Common myeloid progenitor, CD34-positive (primary cell): ENCODE measurements at regions not wholly inside any gene's neighbourhood (a gene's known extent, or its start where the extent isn't known, plus 50 kb on each side); places are given as distances from the start of the nearest gene placed in this dataset.
"Not testable (repeated sequence)": the region's sequence is repeated elsewhere in the genome, so short reads cannot be mapped to it uniquely, and the experiment has no call there.

Source experiments
- CTCF ChIA-PET: fragments of 350-600 bp; sonication (Branson Sonifier 250); formaldehyde crosslinking; loops from one replicate; lab custom pipeline; 2021; ENCODE audit warnings: antibody characterized with exemption; lab: Charles Lee
- POLR2A ChIA-PET: fragments of 350-600 bp; sonication (Branson Sonifier 250); formaldehyde crosslinking; loops from one replicate; lab custom pipeline; 2021; ENCODE audit warnings: antibody characterized with exemption; lab: Charles Lee
- DNase-seq, 3 donors: peaks; one replicate each; pipeline versions ENCODE4 v3.0.0 to v3.0.0-alpha.2; 2013
- H3K27ac ChIP-seq, 2 experiments: 1 replicate in 1 of 2; 2 replicates in 1 of 2; pipeline ENCODE4 v1.7.0; 2013; ENCODE audit warnings: inconsistent platforms in 2 of 2, low read length in 2 of 2, mild to moderate bottlenecking in 2 of 2, low read depth in 1 of 2, moderate library complexity in 1 of 2; ENCODE audit not compliant: severe bottlenecking in 2 of 2, insufficient read depth in 1 of 2, poor library complexity in 1 of 2
- H3K27me3 ChIP-seq, 5 experiments: replicated peaks in 2 of 5; 1 replicate in 3 of 5; 2 replicates in 2 of 5; pipeline versions ENCODE4 v1.6.1 to v1.7.0; 2013; ENCODE audit warnings: low read length in 4 of 5, mild to moderate bottlenecking in 2 of 5, moderate library complexity in 2 of 5, inconsistent platforms in 1 of 5; ENCODE audit not compliant: insufficient read depth in 5 of 5, control insufficient read depth in 4 of 5
- H3K36me3 ChIP-seq, 4 experiments: 1 replicate in 2 of 4; 2 replicates in 2 of 4; pipeline versions ENCODE4 v1.6.1 to v1.7.0; 2013; ENCODE audit warnings: low read length in 3 of 4, control low read depth in 1 of 4, mild to moderate bottlenecking in 1 of 4; ENCODE audit not compliant: control insufficient read depth in 4 of 4, insufficient read depth in 4 of 4
- H3K4me1 ChIP-seq, 4 experiments: 1 replicate in 3 of 4; 2 replicates in 1 of 4; pipeline versions ENCODE4 v1.6.1 to v1.7.1; 2013; ENCODE audit warnings: low read length in 3 of 4, mild to moderate bottlenecking in 3 of 4, control low read depth in 1 of 4, inconsistent platforms in 1 of 4, moderate library complexity in 1 of 4; ENCODE audit not compliant: control insufficient read depth in 4 of 4, insufficient read depth in 4 of 4; ENCODE audit errors: control extremely low read depth in 1 of 4
- H3K4me3 ChIP-seq, 7 experiments: 1 replicate in 4 of 7; 2 replicates in 3 of 7; pipeline versions ENCODE4 v1.5.1 to v1.7.0; 2013; ENCODE audit warnings: mild to moderate bottlenecking in 7 of 7, low read length in 6 of 7, moderate library complexity in 6 of 7, inconsistent platforms in 2 of 7, low read depth in 2 of 7, control low read depth in 1 of 7; ENCODE audit not compliant: insufficient read depth in 4 of 7, control insufficient read depth in 1 of 7; ENCODE audit errors: extremely low read depth in 1 of 7
- H3K9me3 ChIP-seq, 5 experiments: 1 replicate in 4 of 5; 2 replicates in 1 of 5; pipeline versions ENCODE4 v1.6.1 to v1.7.1; 2013; ENCODE audit warnings: low read length in 4 of 5, mild to moderate bottlenecking in 2 of 5, inconsistent platforms in 1 of 5, low read depth in 1 of 5, moderate library complexity in 1 of 5; ENCODE audit not compliant: control insufficient read depth in 4 of 5, insufficient read depth in 2 of 5; ENCODE audit errors: control extremely low read depth in 1 of 5
- WGBS: methylation state at CpG from one replicate; pipeline ENCODE4 v1.1.5; 2013; ENCODE audit not compliant: insufficient coverage; 5-methylcytosine and 5-hydroxymethylcytosine counted together

- H3K4me3 ChIP-seq = no peak overlapping the region
- H3K9me3 ChIP-seq = no peaks in the 10 kb centered on the region
- no CpG with 5 or more reads among the region's 2 CpGs for WGBS
- H3K36me3 ChIP-seq = no peaks in the 10 kb centered on the region
- no peak overlapping the region for H3K27ac ChIP-seq
- peaks cover 0 to 3% (median 0%) of the 10 kb centered on the region in 5 experiments for H3K27me3 ChIP-seq
- ChIA-PET CTCF (no interaction called here), POLR2A (no interaction called here)
- no peaks in the 10 kb centered on the region for H3K4me1 ChIP-seq
- DNase-seq = no peak
Measured at GRCh38 chr5:116778651-116779280, 204.1 kb upstream of the SEMA6A start.

GRCh38 chr5:116778032-116778431 is 203.4 kb upstream of the SEMA6A start:
- 49% methylated on average over 6 of the region's 10 CpGs for WGBS
- Histone ChIP-seq H3K4me1 (no peaks in the 10 kb centered on the region), H3K27ac (no peak overlapping the region), H3K9me3 (no peaks in the 10 kb centered on the region), H3K4me3 (no peak overlapping the region), H3K36me3 (no peaks in the 10 kb centered on the region), H3K27me3 (peaks cover 0 to 3% (median 0%) of the 10 kb centered on the region in 5 experiments)
- POLR2A ChIA-PET = no interaction called here
- peak in 1 of 3 donors; percentile 8 for DNase-seq
- CTCF ChIA-PET = no interaction called here

GRCh38 chr5:116773926-116774325 is 199.3 kb upstream of the SEMA6A start:
- CTCF ChIA-PET = no interaction called here
- no peak overlapping the region for H3K4me3 ChIP-seq
- H3K9me3 ChIP-seq = no peaks in the 10 kb centered on the region
- no peaks in the 10 kb centered on the region for H3K4me1 ChIP-seq
- POLR2A ChIA-PET = no interaction called here
- WGBS = 98% methylated on average over 3 of the region's 5 CpGs
- DNase-seq = no peak
- no peak overlapping the region for H3K27ac ChIP-seq
- no peaks in the 10 kb centered on the region for H3K36me3 ChIP-seq
- peaks cover 0 to 3% (median 0%) of the 10 kb centered on the region in 5 experiments for H3K27me3 ChIP-seq

- Histone ChIP-seq H3K4me3 (no peak overlapping the region), H3K36me3 (no peaks in the 10 kb centered on the region), H3K4me1 (no peaks in the 10 kb centered on the region), H3K9me3 (no peaks in the 10 kb centered on the region), H3K27me3 (no peaks in the 10 kb centered on the region), H3K27ac (no peak overlapping the region)
- CTCF ChIA-PET = no interaction called here
- POLR2A ChIA-PET = no interaction called here
- no peak for DNase-seq
- WGBS = 96% methylated on average over 3 of the region's 3 CpGs
Measured at GRCh38 chr5:116772806-116773205, 198.2 kb upstream of the SEMA6A start.

- H3K27me3 ChIP-seq = no peaks in the 10 kb centered on the region
- no peaks in the 10 kb centered on the region for H3K4me1 ChIP-seq
- no peak overlapping the region for H3K4me3 ChIP-seq
- WGBS = 100% methylated on average over 1 of the region's 1 CpG
- H3K9me3 ChIP-seq = no peaks in the 10 kb centered on the region
- no peak overlapping the region for H3K27ac ChIP-seq
- H3K36me3 ChIP-seq = no peaks in the 10 kb centered on the region
- no peak for DNase-seq
- ChIA-PET CTCF (no interaction called here), POLR2A (no interaction called here)
Measured at GRCh38 chr5:116772152-116772501, 197.5 kb upstream of the SEMA6A start.

- H3K4me1 ChIP-seq = no peaks in the 10 kb centered on the region
- no peaks in the 10 kb centered on the region for H3K9me3 ChIP-seq
- no peaks in the 10 kb centered on the region for H3K27me3 ChIP-seq
- H3K4me3 ChIP-seq = no peak overlapping the region
- DNase-seq = no peak
- H3K27ac ChIP-seq = no peak overlapping the region
- ChIA-PET POLR2A (no interaction called here), CTCF (no interaction called here)
- H3K36me3 ChIP-seq = no peaks in the 10 kb centered on the region
- 84% methylated on average over 7 of the region's 9 CpGs for WGBS
Measured at GRCh38 chr5:116771466-116772151, 197.0 kb upstream of the SEMA6A start.

- H3K27me3 ChIP-seq, H3K4me1 ChIP-seq, H3K9me3 ChIP-seq, DNase-seq, H3K4me3 ChIP-seq, CTCF ChIA-PET, H3K27ac ChIP-seq, POLR2A ChIA-PET, H3K36me3 ChIP-seq: not testable (repeated sequence)
- 93% methylated on average over 1 of the region's 2 CpGs for WGBS
Measured at GRCh38 chr5:116769953-116770352, 195.3 kb upstream of the SEMA6A start.
